ENCODE measurements at regions not wholly inside any gene's neighbourhood (a gene's known extent, or its start where the extent isn't known, plus 50 kb on each side); places are given as distances from the start of the nearest gene placed in this dataset.

GRCh38 chr1:95716550-95716949 is 482.5 kb downstream of the RWDD3 start:
- 84% methylated on average over 5 of the region's 5 CpGs for WGBS
- H3K27ac ChIP-seq (replicated peaks in 1 of 4) = no peak overlapping the region
- no peak overlapping the region for H3K4me3 ChIP-seq
- no peaks in the 10 kb centered on the region for H3K4me1 ChIP-seq
- H3K27me3 ChIP-seq = no peaks in the 10 kb centered on the region
- no peaks in the 10 kb centered on the region for H3K9me3 ChIP-seq
- intact Hi-C loops (cut with DNase I) = no loop called here
- TF ChIP-seq POLR2AphosphoS5 (IDR thresholded peaks at IDR 0.05) (no peak), POLR2A (IDR thresholded peaks at IDR 0.05; ENCODE audit: low read depth) (no peak), EP300 (IDR thresholded peaks at IDR 0.05) (no peak)
- TF ChIP-seq, protein P1, sequence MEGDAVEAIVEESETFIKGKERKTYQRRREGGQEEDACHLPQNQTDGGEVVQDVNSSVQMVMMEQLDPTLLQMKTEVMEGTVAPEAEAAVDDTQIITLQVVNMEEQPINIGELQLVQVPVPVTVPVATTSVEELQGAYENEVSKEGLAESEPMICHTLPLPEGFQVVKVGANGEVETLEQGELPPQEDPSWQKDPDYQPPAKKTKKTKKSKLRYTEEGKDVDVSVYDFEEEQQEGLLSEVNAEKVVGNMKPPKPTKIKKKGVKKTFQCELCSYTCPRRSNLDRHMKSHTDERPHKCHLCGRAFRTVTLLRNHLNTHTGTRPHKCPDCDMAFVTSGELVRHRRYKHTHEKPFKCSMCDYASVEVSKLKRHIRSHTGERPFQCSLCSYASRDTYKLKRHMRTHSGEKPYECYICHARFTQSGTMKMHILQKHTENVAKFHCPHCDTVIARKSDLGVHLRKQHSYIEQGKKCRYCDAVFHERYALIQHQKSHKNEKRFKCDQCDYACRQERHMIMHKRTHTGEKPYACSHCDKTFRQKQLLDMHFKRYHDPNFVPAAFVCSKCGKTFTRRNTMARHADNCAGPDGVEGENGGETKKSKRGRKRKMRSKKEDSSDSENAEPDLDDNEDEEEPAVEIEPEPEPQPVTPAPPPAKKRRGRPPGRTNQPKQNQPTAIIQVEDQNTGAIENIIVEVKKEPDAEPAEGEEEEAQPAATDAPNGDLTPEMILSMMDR (IDR thresholded peaks at IDR 0.05) = no peak
- DNase-seq (ENCODE audit: extremely low spot score) = no peak
- H3K36me3 ChIP-seq = no peaks in the 10 kb centered on the region

GRCh38 chr1:95723346-95723745 is 489.3 kb downstream of the RWDD3 start:
- H3K36me3 ChIP-seq = no peaks in the 10 kb centered on the region
- H3K4me1 ChIP-seq = peaks cover 0 to 13% (median 10%) of the 10 kb centered on the region in 4 donors
- H3K4me3 ChIP-seq = no peak overlapping the region
- no peaks in the 10 kb centered on the region for H3K9me3 ChIP-seq
- no peak overlapping the region for H3K27ac ChIP-seq (replicated peaks in 1 of 4)
- intact Hi-C loops (cut with DNase I) = no loop called here
- H3K27me3 ChIP-seq = no peaks in the 10 kb centered on the region
- WGBS = 94% methylated on average over 1 of the region's 1 CpG
- DNase-seq (ENCODE audit: extremely low spot score) = no peak
- no peak for TF ChIP-seq EP300 (IDR thresholded peaks at IDR 0.05)
- TF ChIP-seq POLR2A (IDR thresholded peaks at IDR 0.05; ENCODE audit: low read depth) = no peak
- TF ChIP-seq POLR2AphosphoS5 (IDR thresholded peaks at IDR 0.05) = no peak
- TF ChIP-seq, protein P1 (IDR thresholded peaks at IDR 0.05) = no peak

DNA sequence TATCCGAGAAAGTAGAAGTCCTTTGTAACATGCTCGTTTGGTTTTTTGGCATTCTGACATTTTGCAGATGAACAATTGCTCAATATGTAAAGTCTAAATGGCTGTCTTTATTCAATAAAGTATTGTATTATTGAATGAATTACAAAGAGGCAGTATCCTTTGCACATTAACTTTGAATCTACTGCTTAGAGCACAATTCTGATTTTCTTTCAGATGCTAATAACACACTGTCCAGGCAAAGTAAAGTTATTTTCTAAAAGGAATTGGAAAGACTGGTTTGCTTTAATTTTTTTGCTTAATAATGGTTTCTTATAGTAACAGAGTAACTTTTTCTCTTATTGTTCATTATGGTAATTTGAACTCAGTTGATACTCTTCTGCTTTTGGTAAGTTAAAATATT is 494.8 kb downstream of the RWDD3 start:
- H3K27ac ChIP-seq (replicated peaks in 1 of 4) = no peak overlapping the region
- H3K27me3 ChIP-seq = no peaks in the 10 kb centered on the region
- WGBS = 85% methylated on average over 2 of the region's 2 CpGs
- intact Hi-C loops (cut with DNase I) = no loop called here
- H3K36me3 ChIP-seq = no peaks in the 10 kb centered on the region
- H3K4me1 ChIP-seq = peaks cover 0 to 13% (median 10%) of the 10 kb centered on the region in 4 donors
- H3K9me3 ChIP-seq = no peaks in the 10 kb centered on the region
- TF ChIP-seq POLR2A (IDR thresholded peaks at IDR 0.05; ENCODE audit: low read depth) = no peak
- TF ChIP-seq EP300 (IDR thresholded peaks at IDR 0.05) = no peak
- TF ChIP-seq, protein P1 (IDR thresholded peaks at IDR 0.05) = no peak
- TF ChIP-seq POLR2AphosphoS5 (IDR thresholded peaks at IDR 0.05) = no peak
- no peak for DNase-seq (ENCODE audit: extremely low spot score)
- H3K4me3 ChIP-seq = no peak overlapping the region

DNA sequence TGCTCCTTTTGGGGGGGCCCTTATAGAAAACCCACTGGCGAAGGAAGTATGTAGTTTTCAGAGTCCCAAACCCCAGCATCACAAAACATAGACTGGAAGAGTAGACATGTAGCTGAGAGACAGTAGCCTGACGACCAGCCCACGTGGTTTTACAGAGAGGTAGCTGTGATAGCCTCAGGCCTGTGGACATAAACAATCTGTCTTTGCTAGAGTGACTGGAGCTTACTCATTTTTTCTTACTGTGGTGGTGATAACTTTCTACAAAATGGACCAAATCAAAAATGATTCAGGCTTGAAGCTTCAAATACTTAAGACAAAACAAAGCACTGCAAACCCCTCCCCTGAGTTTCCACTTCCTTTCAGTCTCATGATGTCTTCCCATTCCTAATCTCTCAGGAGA is 497.0 kb downstream of the RWDD3 start:
- Histone ChIP-seq H3K4me1 (peaks cover 0 to 10% (median 9%) of the 10 kb centered on the region in 4 donors), H3K4me3 (no peak overlapping the region), H3K27ac (replicated peaks in 1 of 4) (no peak overlapping the region), H3K36me3 (no peaks in the 10 kb centered on the region), H3K27me3 (no peaks in the 10 kb centered on the region), H3K9me3 (no peaks in the 10 kb centered on the region)
- intact Hi-C loops (cut with DNase I) = no loop called here
- TF ChIP-seq, protein P1 (IDR thresholded peaks at IDR 0.05) = no peak
- no peak for TF ChIP-seq POLR2AphosphoS5 (IDR thresholded peaks at IDR 0.05)
- no peak for TF ChIP-seq POLR2A (IDR thresholded peaks at IDR 0.05; ENCODE audit: low read depth)
- no peak for TF ChIP-seq EP300 (IDR thresholded peaks at IDR 0.05)
- WGBS = 60% methylated on average over 3 of the region's 3 CpGs
- no peak for DNase-seq (ENCODE audit: extremely low spot score)

- Histone ChIP-seq H3K4me3 (no peak overlapping the region), H3K27me3 (no peaks in the 10 kb centered on the region), H3K27ac (replicated peaks in 1 of 4) (no peak overlapping the region), H3K36me3 (no peaks in the 10 kb centered on the region), H3K4me1 (peaks cover 0 to 5% (median 4%) of the 10 kb centered on the region in 4 donors), H3K9me3 (no peaks in the 10 kb centered on the region)
- intact Hi-C loops (cut with DNase I) = no loop called here
- TF ChIP-seq, protein P1 (IDR thresholded peaks at IDR 0.05) = no peak
- no peak for TF ChIP-seq EP300 (IDR thresholded peaks at IDR 0.05)
- TF ChIP-seq POLR2AphosphoS5 (IDR thresholded peaks at IDR 0.05) = no peak
- no peak for TF ChIP-seq POLR2A (IDR thresholded peaks at IDR 0.05; ENCODE audit: low read depth)
- no peak for DNase-seq (ENCODE audit: extremely low spot score)
Measured at GRCh38 chr1:95731466-95731865, 497.5 kb downstream of the RWDD3 start.
